B cell (primary cell): ENCODE measurements at regions not wholly inside any gene's neighbourhood (a gene's known extent, or its start where the extent isn't known, plus 50 kb on each side); places are given as distances from the start of the nearest gene placed in this dataset.

ENCODE experiments used
- ATAC-seq: fragments of 200-7000 bp; cut with Tn5 transposase; one replicate; pipeline ENCODE4 v1.10.0; 2021; ENCODE audit warnings: low read depth, mild to moderate bottlenecking, moderate number of reproducible peaks, moderate library complexity
- CTCF ChIA-PET: fragments of 350-600 bp; sonication (Branson Sonifier 250); formaldehyde crosslinking; loops from one replicate; lab custom pipeline; 2021; ENCODE audit warnings: antibody characterized with exemption, inconsistent platforms; lab: Charles Lee
- POLR2A ChIA-PET: fragments of 350-600 bp; sonication (Branson Sonifier 250); formaldehyde crosslinking; loops from one replicate; lab custom pipeline; 2021; ENCODE audit warnings: antibody characterized with exemption; lab: Charles Lee
- DNase-seq: peaks from one replicate; pipeline ENCODE4 v3.0.0; 2013
- H2AFZ ChIP-seq: 2 replicates; pipeline ENCODE4 v1.6.1; 2012; ENCODE audit warnings: mild to moderate bottlenecking, low read depth, low read length; ENCODE audit not compliant: insufficient read depth, poor library complexity, severe bottlenecking
- H3K27ac ChIP-seq, 2 donors: 1 replicate in 1 of 2; 2 replicates in 1 of 2; pipeline ENCODE4 v1.5.1; 2012 to 2013; ENCODE audit warnings: low read length in 2 of 2, mild to moderate bottlenecking in 2 of 2, moderate library complexity in 1 of 2
- H3K27me3 ChIP-seq, 4 experiments: fragments of 200-600 bp in 1 of 4; sonication (generic) in 1 of 4; replicated peaks in 1 of 4; 1 replicate in 2 of 4; 2 replicates in 2 of 4; pipeline versions ENCODE4 v1.6.1 to v1.7.0; 2013 to 2016; ENCODE audit warnings: low read length in 3 of 4, mild to moderate bottlenecking in 2 of 4, mixed read lengths in 1 of 4, moderate library complexity in 1 of 4; ENCODE audit not compliant: insufficient read depth in 4 of 4, control insufficient read depth in 3 of 4; ENCODE audit errors: control extremely low read depth in 1 of 4
- H3K36me3 ChIP-seq, 2 experiments: replicated peaks in 1 of 2; 1 replicate in 1 of 2; 2 replicates in 1 of 2; pipeline versions ENCODE4 v1.6.1 to v1.7.1; 2013; ENCODE audit warnings: low read length in 1 of 2; ENCODE audit not compliant: insufficient read depth in 2 of 2, control insufficient read depth in 1 of 2; ENCODE audit errors: control extremely low read depth in 1 of 2, extremely low read depth in 1 of 2
- H3K4me1 ChIP-seq, 2 donors: fragments of 200-600 bp in 1 of 2; sonication (generic) in 1 of 2; 1 replicate in 1 of 2; 2 replicates in 1 of 2; pipeline versions ENCODE4 v1.5.1 to v1.6.1; 2013 to 2017; ENCODE audit warnings: low read length in 2 of 2; ENCODE audit not compliant: control insufficient read depth in 2 of 2, insufficient read depth in 2 of 2
- H3K4me2 ChIP-seq: replicated peaks from 2 replicates; pipeline ENCODE3; 2012; ENCODE audit warnings: mild to moderate bottlenecking, low read depth, low read length; ENCODE audit not compliant: poor library complexity, severe bottlenecking
- H3K4me3 ChIP-seq, 5 experiments: fragments of 200-600 bp in 1 of 5; sonication (generic) in 1 of 5; 1 replicate in 3 of 5; 2 replicates in 2 of 5; pipeline versions ENCODE4 v1.5.1 to v1.7.0; 2011 to 2016; ENCODE audit warnings: low read length in 4 of 5, mild to moderate bottlenecking in 4 of 5, low read depth in 2 of 5, control low read depth in 1 of 5, moderate library complexity in 1 of 5; ENCODE audit not compliant: insufficient read depth in 1 of 5; ENCODE audit errors: control extremely low read depth in 1 of 5, extremely low read depth in 1 of 5
- H3K79me2 ChIP-seq: fragments of 200-600 bp; sonication (generic); one replicate; pipeline ENCODE4 v1.6.0; 2016; ENCODE audit warnings: low read length; ENCODE audit not compliant: control insufficient read depth, insufficient read depth
- H3K9ac ChIP-seq: fragments of 200-600 bp; sonication (generic); 2 replicates; pipeline ENCODE4 v1.6.1; 2017; ENCODE audit warnings: mild to moderate bottlenecking, low read length, moderate library complexity
- H3K9me3 ChIP-seq, 3 donors: one replicate each; pipeline versions ENCODE4 v1.6.1 to v1.7.1; 2013; ENCODE audit warnings: low read length in 2 of 3; ENCODE audit not compliant: control insufficient read depth in 2 of 3, insufficient read depth in 1 of 3; ENCODE audit errors: control extremely low read depth in 1 of 3
- H4K20me1 ChIP-seq: 2 replicates; pipeline ENCODE4 v1.6.0; 2012; ENCODE audit warnings: mild to moderate bottlenecking, low read length; ENCODE audit not compliant: insufficient read depth, control insufficient read depth, poor library complexity, severe bottlenecking
- H3K27ac Mint-ChIP-seq: one replicate; pipeline ENCODE4 v1.8.0; 2021; ENCODE audit warnings: mixed read lengths
- H3K27me3 Mint-ChIP-seq: one replicate; pipeline ENCODE4 v1.8.0; 2021; ENCODE audit warnings: mixed read lengths
- H3K4me1 Mint-ChIP-seq: one replicate; pipeline ENCODE4 v1.8.0; 2021; ENCODE audit warnings: mixed read lengths
- H3K4me3 Mint-ChIP-seq: one replicate; pipeline ENCODE4 v1.8.0; 2021; ENCODE audit warnings: mixed read lengths
- H3K9me3 Mint-ChIP-seq: one replicate; pipeline ENCODE4 v1.8.0; 2022; ENCODE audit warnings: mixed read lengths; ENCODE audit not compliant: insufficient read depth
- EZH2 ChIP-seq: IDR thresholded peaks from 2 replicates; pipeline ENCODE4 v1.6.1; 2012; ENCODE audit warnings: borderline replicate concordance, low read depth, mild to moderate bottlenecking, moderate library complexity, low read length; ENCODE audit not compliant: insufficient read depth, poor library complexity, severe bottlenecking
- WGBS: methylation state at CpG from one replicate; pipeline ENCODE4 v1.1.5; 2013; ENCODE audit warnings: missing lambda C conversion rate; ENCODE audit not compliant: insufficient coverage; 5-methylcytosine and 5-hydroxymethylcytosine counted together
- intact Hi-C: fragments of 100-400 bp; cut with micrococcal nuclease; formaldehyde crosslinking; loops from one replicate; pipeline ENCODE4 v1.10.0; 2022
- TF ChIP-seq, protein P1 (sequence below): fragments of 200-600 bp; IDR thresholded peaks from one replicate; pipeline ENCODE4 v1.8.0; 2022; ENCODE audit warnings: antibody characterized with exemption, mild to moderate bottlenecking

DNA sequence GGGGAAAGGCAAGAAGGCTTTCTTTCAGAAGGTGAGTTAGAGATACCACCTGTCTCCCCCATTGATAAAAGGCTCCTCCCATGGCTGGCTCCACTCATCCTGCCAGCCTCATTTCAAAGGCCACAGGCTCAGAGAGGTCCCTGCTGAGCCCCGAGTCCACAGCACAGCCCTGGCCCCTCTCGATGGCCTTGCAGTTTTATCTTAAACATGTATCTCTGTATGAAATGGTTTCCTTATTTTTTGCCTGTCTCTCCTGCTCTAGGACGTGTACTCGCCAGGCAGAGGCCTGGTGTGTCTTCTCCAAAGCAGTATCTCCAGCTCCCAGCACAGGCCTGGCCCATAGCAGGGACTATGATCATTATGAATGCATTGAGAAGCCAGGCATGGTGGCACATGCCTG, 160.5 kb upstream of the NSMCE3 start:
- Histone ChIP-seq H3K27ac (no peak overlapping the region), H3K9me3 (peaks cover 0 to 6% (median 0%) of the 10 kb centered on the region in 3 donors), H3K79me2 (no peaks in the 10 kb centered on the region), H3K9ac (no peak overlapping the region), H3K36me3 (no peaks in the 10 kb centered on the region), H3K4me3 (no peak overlapping the region), H3K4me2 (no peak overlapping the region), H3K4me1 (no peaks in the 10 kb centered on the region), H4K20me1 (no peaks in the 10 kb centered on the region), H2AFZ (no peak overlapping the region), H3K27me3 (no peaks in the 10 kb centered on the region)
- TF ChIP-seq, protein P1, sequence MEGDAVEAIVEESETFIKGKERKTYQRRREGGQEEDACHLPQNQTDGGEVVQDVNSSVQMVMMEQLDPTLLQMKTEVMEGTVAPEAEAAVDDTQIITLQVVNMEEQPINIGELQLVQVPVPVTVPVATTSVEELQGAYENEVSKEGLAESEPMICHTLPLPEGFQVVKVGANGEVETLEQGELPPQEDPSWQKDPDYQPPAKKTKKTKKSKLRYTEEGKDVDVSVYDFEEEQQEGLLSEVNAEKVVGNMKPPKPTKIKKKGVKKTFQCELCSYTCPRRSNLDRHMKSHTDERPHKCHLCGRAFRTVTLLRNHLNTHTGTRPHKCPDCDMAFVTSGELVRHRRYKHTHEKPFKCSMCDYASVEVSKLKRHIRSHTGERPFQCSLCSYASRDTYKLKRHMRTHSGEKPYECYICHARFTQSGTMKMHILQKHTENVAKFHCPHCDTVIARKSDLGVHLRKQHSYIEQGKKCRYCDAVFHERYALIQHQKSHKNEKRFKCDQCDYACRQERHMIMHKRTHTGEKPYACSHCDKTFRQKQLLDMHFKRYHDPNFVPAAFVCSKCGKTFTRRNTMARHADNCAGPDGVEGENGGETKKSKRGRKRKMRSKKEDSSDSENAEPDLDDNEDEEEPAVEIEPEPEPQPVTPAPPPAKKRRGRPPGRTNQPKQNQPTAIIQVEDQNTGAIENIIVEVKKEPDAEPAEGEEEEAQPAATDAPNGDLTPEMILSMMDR: no peak
- TF ChIP-seq EZH2: no peak
- ChIA-PET POLR2A (no interaction called here), CTCF (no interaction called here)
- Mint-ChIP-seq H3K27me3 (peaks cover 26% of the 10 kb centered on the region), H3K27ac (no peak overlapping the region), H3K4me3 (no peak overlapping the region), H3K9me3 (peaks cover 3% of the 10 kb centered on the region), H3K4me1 (no peaks in the 10 kb centered on the region)
- WGBS: 90% methylated on average over 3 of the region's 4 CpGs
- ATAC-seq (no peak), DNase-seq (no peak)
- intact Hi-C loops: no loop called here

DNA sequence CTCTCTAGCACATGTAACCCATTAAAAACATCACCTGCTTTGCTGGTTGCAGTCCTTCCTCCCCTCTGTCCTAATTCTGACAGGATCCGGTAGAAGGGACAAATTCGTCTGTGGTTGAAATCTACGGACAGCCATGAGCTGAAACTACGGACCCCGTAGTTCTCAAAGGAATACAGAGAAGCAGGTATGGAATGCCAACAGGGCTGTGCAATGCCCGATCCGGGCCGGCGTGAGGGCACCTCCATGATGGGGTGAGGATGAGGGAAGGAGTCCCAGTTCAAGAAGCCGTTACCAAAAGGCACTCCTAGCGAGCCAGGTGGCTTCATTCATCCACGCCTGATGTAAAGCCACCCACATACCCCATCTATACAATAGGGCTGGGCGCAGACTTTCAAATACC, 160.0 kb upstream of the NSMCE3 start:
- Histone ChIP-seq H3K4me3 (no peak overlapping the region), H4K20me1 (no peaks in the 10 kb centered on the region), H3K36me3 (no peaks in the 10 kb centered on the region), H3K9ac (no peak overlapping the region), H2AFZ (no peak overlapping the region), H3K79me2 (no peaks in the 10 kb centered on the region), H3K9me3 (peaks cover 0 to 7% (median 0%) of the 10 kb centered on the region in 3 donors), H3K27me3 (no peaks in the 10 kb centered on the region), H3K4me2 (no peak overlapping the region), H3K4me1 (no peaks in the 10 kb centered on the region), H3K27ac (no peak overlapping the region)
- POLR2A ChIA-PET: no interaction called here
- WGBS: 93% methylated on average over 8 of the region's 13 CpGs
- TF ChIP-seq EZH2: no peak
- TF ChIP-seq, protein P1: no peak
- ATAC-seq (no peak), DNase-seq (no peak)
- Mint-ChIP-seq H3K27me3 (peaks cover 26% of the 10 kb centered on the region), H3K4me3 (no peak overlapping the region), H3K9me3 (peaks cover 4% of the 10 kb centered on the region), H3K4me1 (no peaks in the 10 kb centered on the region), H3K27ac (no peak overlapping the region)
- CTCF ChIA-PET: no interaction called here
- intact Hi-C loops: no loop called here
